Naive thymus-derived CD4-positive, alpha-beta T cell (primary cell): ENCODE measurements at regions not wholly inside any gene's neighbourhood (a gene's known extent, or its start where the extent isn't known, plus 50 kb on each side); places are given as distances from the start of the nearest gene placed in this dataset.

Experiments used
- ATAC-seq: fragments of 150-1000 bp; cut with Tn5 transposase; 2 replicates; pipeline ENCODE4 v1.10.0; 2021; ENCODE audit warnings: mild to moderate bottlenecking, moderate library complexity
- CTCF ChIA-PET: fragments of 350-600 bp; sonication (Branson Sonifier 250); formaldehyde crosslinking; loops from one replicate; lab custom pipeline; 2021; ENCODE audit warnings: antibody characterized with exemption; lab: Charles Lee
- POLR2A ChIA-PET: fragments of 350-600 bp; sonication (Branson Sonifier 250); formaldehyde crosslinking; loops from one replicate; lab custom pipeline; 2021; ENCODE audit warnings: antibody characterized with exemption, inconsistent platforms; lab: Charles Lee
- DNase-seq, 9 donors: peaks; one replicate each; pipeline versions ENCODE4 v3.0.0 to v3.0.0-alpha.2; 2020 to 2022; ENCODE audit warnings: mixed read lengths in 1 of 9
- H3K27ac ChIP-seq: one replicate; pipeline ENCODE4 v1.7.0; 2013; ENCODE audit warnings: mild to moderate bottlenecking, low read depth, low read length, moderate library complexity
- H3K27me3 ChIP-seq, 2 donors: one replicate each; pipeline ENCODE4 v1.7.0; 2013; ENCODE audit warnings: low read length in 2 of 2, mild to moderate bottlenecking in 2 of 2, moderate library complexity in 2 of 2; ENCODE audit not compliant: control insufficient read depth in 2 of 2, insufficient read depth in 2 of 2
- H3K36me3 ChIP-seq, 3 experiments: 1 replicate in 2 of 3; 2 replicates in 1 of 3; pipeline ENCODE4 v1.7.0; 2013; ENCODE audit warnings: low read length in 3 of 3, mild to moderate bottlenecking in 3 of 3, moderate library complexity in 1 of 3; ENCODE audit not compliant: insufficient read depth in 3 of 3, control insufficient read depth in 2 of 3
- H3K4me1 ChIP-seq, 2 donors: one replicate each; pipeline ENCODE4 v1.7.0; 2013; ENCODE audit warnings: low read length in 2 of 2, mild to moderate bottlenecking in 2 of 2, moderate library complexity in 1 of 2; ENCODE audit not compliant: control insufficient read depth in 2 of 2, insufficient read depth in 2 of 2
- H3K4me3 ChIP-seq: 2 replicates; pipeline ENCODE4 v1.7.0; 2013; ENCODE audit warnings: mild to moderate bottlenecking, low read length
- H3K9me3 ChIP-seq, 3 experiments: 1 replicate in 2 of 3; 2 replicates in 1 of 3; pipeline ENCODE4 v1.7.0; 2013; ENCODE audit warnings: low read length in 3 of 3; ENCODE audit not compliant: control insufficient read depth in 2 of 3
- H3K27ac Mint-ChIP-seq, 9 donors: one replicate each; pipeline ENCODE4 v1.8.0; 2020 to 2022; ENCODE audit warnings: mixed read lengths in 9 of 9, mild to moderate bottlenecking in 8 of 9, moderate library complexity in 5 of 9, inconsistent platforms in 2 of 9
- H3K27me3 Mint-ChIP-seq, 5 donors: one replicate each; pipeline ENCODE4 v1.8.0; 2021 to 2022; ENCODE audit warnings: mixed read lengths in 5 of 5, mild to moderate bottlenecking in 1 of 5
- H3K36me3 Mint-ChIP-seq, 5 donors: one replicate each; pipeline ENCODE4 v1.8.0; 2020 to 2022; ENCODE audit warnings: mixed read lengths in 5 of 5, mild to moderate bottlenecking in 3 of 5, inconsistent platforms in 1 of 5
- H3K4me1 Mint-ChIP-seq, 7 donors: one replicate each; pipeline ENCODE4 v1.8.0; 2020 to 2022; ENCODE audit warnings: mixed read lengths in 7 of 7, mild to moderate bottlenecking in 3 of 7, inconsistent platforms in 1 of 7
- H3K4me3 Mint-ChIP-seq, 10 donors: one replicate each; pipeline ENCODE4 v1.8.0; 2020 to 2022; ENCODE audit warnings: mild to moderate bottlenecking in 10 of 10, mixed read lengths in 10 of 10, moderate library complexity in 6 of 10, inconsistent platforms in 2 of 10
- H3K9me3 Mint-ChIP-seq, 11 donors: one replicate each; pipeline ENCODE4 v1.8.0; 2020 to 2022; ENCODE audit warnings: mixed read lengths in 11 of 11, mild to moderate bottlenecking in 4 of 11, inconsistent platforms in 1 of 11, moderate library complexity in 1 of 11
- intact Hi-C, 2 donors: fragments of 100-400 bp; cut with micrococcal nuclease; formaldehyde crosslinking; loops; one replicate each; pipeline ENCODE4 v1.15.1; 2023

DNA sequence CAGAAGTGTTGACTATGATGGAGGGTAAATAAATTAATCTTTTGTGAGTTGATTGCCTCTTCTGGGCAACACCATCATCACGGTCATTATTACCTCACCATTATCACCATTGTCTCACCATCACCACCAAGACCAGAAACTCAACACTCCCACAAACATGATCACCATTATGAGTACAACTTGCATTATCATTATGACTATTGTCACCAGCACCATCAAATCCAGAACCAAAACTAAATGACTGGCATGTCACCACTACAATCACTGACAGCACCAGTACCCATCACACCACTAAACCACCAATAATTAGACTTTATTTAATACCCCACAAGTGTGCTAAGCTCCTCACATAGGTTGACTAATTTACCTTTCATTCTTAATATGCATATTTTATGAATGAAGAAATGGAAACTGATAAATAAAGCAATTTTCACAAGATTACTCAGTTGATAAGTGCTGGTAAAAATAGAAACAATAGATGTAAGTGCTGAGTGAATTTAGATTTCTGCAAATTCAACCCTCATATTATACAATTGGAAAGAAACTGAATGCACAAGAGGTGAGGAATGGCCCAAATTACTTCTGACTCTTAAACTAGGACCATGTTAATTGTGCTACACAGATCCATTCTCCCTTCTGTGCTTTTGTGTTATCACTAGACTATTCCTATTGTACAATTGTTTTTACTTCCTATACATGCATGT lies 517.8 kb upstream of the PAPPA start:
- no peak for DNase-seq
- Mint-ChIP-seq H3K9me3 (peaks cover 0 to 7% (median 2%) of the 10 kb centered on the region in 11 donors), H3K4me1 (no peaks in the 10 kb centered on the region), H3K27ac (no peak overlapping the region), H3K36me3 (no peaks in the 10 kb centered on the region), H3K4me3 (no peak overlapping the region), H3K27me3 (peaks cover 0 to 21% (median 0%) of the 10 kb centered on the region in 5 donors)
- no peak for ATAC-seq
- H3K36me3 ChIP-seq = no peaks in the 10 kb centered on the region
- H3K27me3 ChIP-seq = no peaks in the 10 kb centered on the region
- intact Hi-C loops = no loop called here
- H3K4me3 ChIP-seq = no peak overlapping the region
- H3K4me1 ChIP-seq = no peaks in the 10 kb centered on the region
- CTCF ChIA-PET = no interaction called here
- H3K27ac ChIP-seq = no peak overlapping the region
- no peaks in the 10 kb centered on the region for H3K9me3 ChIP-seq
- POLR2A ChIA-PET = no interaction called here

DNA sequence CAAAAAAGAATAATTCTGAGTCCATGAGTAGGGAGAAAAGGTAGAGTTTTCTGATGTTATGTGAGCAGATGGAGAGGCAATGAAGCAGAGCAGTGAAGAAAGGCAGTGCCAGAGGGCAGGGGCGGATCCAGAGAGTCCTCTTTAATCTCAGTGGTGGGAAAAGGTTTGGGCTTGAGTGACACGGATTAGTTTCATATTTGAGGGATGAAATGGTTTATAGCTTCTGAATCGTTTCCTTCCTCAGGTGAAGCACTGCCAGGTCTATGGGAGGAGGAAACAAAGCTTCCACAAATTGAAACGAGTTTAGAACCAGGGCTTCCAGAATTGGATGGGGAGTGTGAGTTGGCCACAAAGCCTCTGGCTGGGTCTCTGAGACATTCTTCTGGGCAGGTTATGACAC lies 517.0 kb upstream of the PAPPA start:
- no peaks in the 10 kb centered on the region for H3K36me3 Mint-ChIP-seq
- CTCF ChIA-PET = no interaction called here
- intact Hi-C loops = no loop called here
- POLR2A ChIA-PET = no interaction called here
- Histone ChIP-seq H3K4me3 (no peak overlapping the region), H3K27me3 (no peaks in the 10 kb centered on the region), H3K36me3 (no peaks in the 10 kb centered on the region), H3K4me1 (no peaks in the 10 kb centered on the region), H3K27ac (no peak overlapping the region), H3K9me3 (no peaks in the 10 kb centered on the region)
- no peak for ATAC-seq
- H3K4me3 Mint-ChIP-seq = no peak overlapping the region
- peaks cover 0 to 17% (median 0%) of the 10 kb centered on the region in 5 donors for H3K27me3 Mint-ChIP-seq
- H3K4me1 Mint-ChIP-seq = no peaks in the 10 kb centered on the region
- DNase-seq = no peak
- peaks cover 0 to 7% (median 2%) of the 10 kb centered on the region in 11 donors for H3K9me3 Mint-ChIP-seq
- no peak overlapping the region for H3K27ac Mint-ChIP-seq

DNA sequence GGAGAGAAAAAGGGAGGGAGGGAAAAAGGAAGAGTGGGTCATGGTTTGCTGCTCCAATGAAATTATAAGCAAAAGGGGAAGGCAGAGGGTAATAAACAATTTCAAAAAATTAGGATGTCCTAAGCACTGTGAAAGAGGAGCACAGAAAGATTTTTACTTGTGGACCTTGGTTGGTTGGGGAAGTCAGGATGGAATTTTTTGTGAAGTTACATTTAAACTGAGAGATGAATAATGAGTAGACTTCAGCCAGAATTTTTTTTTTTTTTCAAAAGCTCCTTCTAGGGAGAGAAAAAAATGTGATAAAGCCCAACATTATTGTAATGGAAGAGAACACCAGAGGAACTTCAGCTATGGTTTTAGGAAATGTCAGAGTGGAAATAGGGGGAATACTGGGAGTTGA lies 515.9 kb upstream of the PAPPA start:
- H3K27ac Mint-ChIP-seq = no peak overlapping the region
- POLR2A ChIA-PET = no interaction called here
- ATAC-seq (no peak), DNase-seq (no peak)
- H3K4me1 Mint-ChIP-seq = no peaks in the 10 kb centered on the region
- no peak overlapping the region for H3K27ac ChIP-seq
- intact Hi-C loops = no loop called here
- CTCF ChIA-PET = no interaction called here
- H3K4me3 Mint-ChIP-seq = no peak overlapping the region
- H3K9me3 Mint-ChIP-seq = peaks cover 0 to 8% (median 2%) of the 10 kb centered on the region in 11 donors
- no peaks in the 10 kb centered on the region for H3K4me1 ChIP-seq
- no peaks in the 10 kb centered on the region for H3K36me3 ChIP-seq
- H3K27me3 ChIP-seq = no peaks in the 10 kb centered on the region
- no peaks in the 10 kb centered on the region for H3K36me3 Mint-ChIP-seq
- no peak overlapping the region for H3K4me3 ChIP-seq
- peaks cover 0 to 18% (median 0%) of the 10 kb centered on the region in 5 donors for H3K27me3 Mint-ChIP-seq
- no peaks in the 10 kb centered on the region for H3K9me3 ChIP-seq

DNA sequence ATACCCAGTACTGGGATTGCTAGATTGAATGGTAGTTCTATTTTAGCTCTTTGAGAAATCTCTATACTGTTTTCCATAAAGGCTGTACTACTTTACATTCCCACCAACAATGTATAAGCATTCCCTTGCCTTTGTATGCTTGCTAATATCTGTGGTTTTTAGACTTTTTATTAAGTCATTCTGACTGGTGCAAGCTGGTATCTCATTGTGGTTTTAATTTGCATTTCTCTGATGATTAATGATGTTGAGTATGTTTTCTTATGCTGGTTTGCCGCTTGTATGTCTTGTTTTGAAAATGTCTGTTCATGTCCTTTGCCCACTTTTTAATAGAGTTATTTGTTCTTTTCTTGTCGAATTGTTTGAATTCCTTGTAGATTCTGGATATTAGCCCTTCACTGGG lies 512.7 kb upstream of the PAPPA start:
- Mint-ChIP-seq H3K36me3 (no peaks in the 10 kb centered on the region), H3K9me3 (peaks cover 0 to 8% (median 0%) of the 10 kb centered on the region in 11 donors), H3K27ac (no peak overlapping the region), H3K4me3 (no peak overlapping the region), H3K4me1 (no peaks in the 10 kb centered on the region), H3K27me3 (peaks cover 0 to 10% (median 3%) of the 10 kb centered on the region in 5 donors)
- no peak for ATAC-seq
- H3K9me3 ChIP-seq = no peaks in the 10 kb centered on the region
- ChIA-PET POLR2A (no interaction called here), CTCF (no interaction called here)
- no peak overlapping the region for H3K27ac ChIP-seq
- intact Hi-C loops = no loop called here
- DNase-seq = no peak
- H3K27me3 ChIP-seq = no peaks in the 10 kb centered on the region
- H3K36me3 ChIP-seq = no peaks in the 10 kb centered on the region
- no peak overlapping the region for H3K4me3 ChIP-seq
- no peaks in the 10 kb centered on the region for H3K4me1 ChIP-seq

DNA sequence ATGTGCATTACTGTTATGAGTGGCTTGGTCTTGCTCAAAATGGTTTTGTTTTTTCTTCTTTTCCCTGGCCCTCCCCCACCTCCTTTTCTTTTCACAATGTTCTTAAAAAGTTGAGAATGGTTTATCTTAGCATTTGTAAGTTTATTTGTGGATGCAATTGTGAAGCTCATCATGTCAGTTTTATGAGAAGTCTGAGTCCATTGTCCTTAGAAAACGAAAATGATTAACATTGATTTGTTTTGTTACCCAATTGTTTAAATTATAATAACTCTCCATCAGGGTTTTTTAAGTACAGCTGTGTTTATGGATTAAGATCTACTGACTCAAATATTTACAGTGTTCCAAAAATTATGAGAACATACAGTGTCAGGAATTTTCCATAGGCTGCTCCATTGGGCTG lies 511.3 kb upstream of the PAPPA start:
- DNase-seq (no peak), ATAC-seq (no peak)
- intact Hi-C loops = no loop called here
- no peaks in the 10 kb centered on the region for H3K4me1 ChIP-seq
- peaks cover 0 to 5% (median 3%) of the 10 kb centered on the region in 5 donors for H3K27me3 Mint-ChIP-seq
- no peaks in the 10 kb centered on the region for H3K27me3 ChIP-seq
- H3K4me3 ChIP-seq = no peak overlapping the region
- no peaks in the 10 kb centered on the region for H3K36me3 ChIP-seq
- H3K27ac ChIP-seq = no peak overlapping the region
- ChIA-PET POLR2A (no interaction called here), CTCF (no interaction called here)
- peaks cover 0 to 8% (median 2%) of the 10 kb centered on the region in 11 donors for H3K9me3 Mint-ChIP-seq
- H3K4me3 Mint-ChIP-seq = no peak overlapping the region
- no peaks in the 10 kb centered on the region for H3K36me3 Mint-ChIP-seq
- no peaks in the 10 kb centered on the region for H3K4me1 Mint-ChIP-seq
- no peaks in the 10 kb centered on the region for H3K9me3 ChIP-seq
- H3K27ac Mint-ChIP-seq = no peak overlapping the region

DNA sequence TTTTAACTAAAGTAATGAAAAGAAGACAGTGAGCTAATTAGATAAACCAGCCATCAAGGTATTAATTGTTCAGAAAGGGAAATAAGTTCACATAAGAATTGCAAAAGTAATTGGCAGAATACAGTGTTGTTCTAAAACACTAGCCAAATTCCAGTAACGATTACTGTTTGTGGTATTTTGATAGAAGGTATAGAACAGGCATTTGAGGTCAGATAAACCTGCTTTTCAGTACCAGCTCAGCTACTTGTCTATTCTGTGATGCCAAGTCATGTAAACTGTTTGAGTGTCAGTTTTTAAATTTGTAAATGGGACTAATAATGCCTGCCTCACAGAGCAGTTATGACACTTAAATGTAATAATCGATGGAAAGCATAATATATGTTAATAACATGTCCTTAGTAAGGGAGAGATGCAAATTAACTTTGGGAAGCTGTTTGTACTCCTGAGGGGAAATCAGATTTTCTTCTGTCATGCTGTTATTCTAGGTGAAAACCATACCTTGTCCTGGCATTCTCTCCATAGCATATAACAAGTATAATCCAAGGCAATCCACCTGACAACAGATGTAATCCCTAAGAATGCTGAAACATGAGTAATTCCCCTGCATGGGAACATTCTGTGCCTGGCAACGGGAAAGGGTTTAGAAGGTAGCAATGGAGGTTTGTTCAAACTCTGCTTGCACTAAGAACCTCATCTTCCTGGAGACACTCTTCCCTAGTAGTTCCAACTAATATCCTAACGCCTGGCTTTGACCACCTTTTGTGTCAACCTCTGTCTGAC lies 509.5 kb upstream of the PAPPA start:
- ChIA-PET POLR2A (no interaction called here), CTCF (no interaction called here)
- Mint-ChIP-seq H3K36me3 (no peaks in the 10 kb centered on the region), H3K4me1 (no peaks in the 10 kb centered on the region), H3K9me3 (peaks cover 0 to 8% (median 0%) of the 10 kb centered on the region in 11 donors), H3K27me3 (peaks cover 0 to 5% (median 3%) of the 10 kb centered on the region in 5 donors), H3K27ac (no peak overlapping the region), H3K4me3 (no peak overlapping the region)
- ATAC-seq (no peak), DNase-seq (no peak)
- Histone ChIP-seq H3K27me3 (no peaks in the 10 kb centered on the region), H3K36me3 (no peaks in the 10 kb centered on the region), H3K4me3 (no peak overlapping the region), H3K9me3 (no peaks in the 10 kb centered on the region), H3K4me1 (no peaks in the 10 kb centered on the region), H3K27ac (no peak overlapping the region)
- intact Hi-C loops = no loop called here
